HG03025 (cell line): ENCODE measurements at regions not wholly inside any gene's neighbourhood (a gene's known extent, or its start where the extent isn't known, plus 50 kb on each side); places are given as distances from the start of the nearest gene placed in this dataset.
"Not testable (repeated sequence)": the region's sequence is repeated elsewhere in the genome, so short reads cannot be mapped to it uniquely, and the experiment has no call there.

Experiments used
- ATAC-seq: cut with Tn5 transposase; IDR thresholded peaks from one replicate; pipeline ENCODE4 v1.9.1; 2021; ENCODE audit warnings: mild to moderate bottlenecking, moderate library complexity; ENCODE audit not compliant: unreplicated experiment, low FRiP score

DNA sequence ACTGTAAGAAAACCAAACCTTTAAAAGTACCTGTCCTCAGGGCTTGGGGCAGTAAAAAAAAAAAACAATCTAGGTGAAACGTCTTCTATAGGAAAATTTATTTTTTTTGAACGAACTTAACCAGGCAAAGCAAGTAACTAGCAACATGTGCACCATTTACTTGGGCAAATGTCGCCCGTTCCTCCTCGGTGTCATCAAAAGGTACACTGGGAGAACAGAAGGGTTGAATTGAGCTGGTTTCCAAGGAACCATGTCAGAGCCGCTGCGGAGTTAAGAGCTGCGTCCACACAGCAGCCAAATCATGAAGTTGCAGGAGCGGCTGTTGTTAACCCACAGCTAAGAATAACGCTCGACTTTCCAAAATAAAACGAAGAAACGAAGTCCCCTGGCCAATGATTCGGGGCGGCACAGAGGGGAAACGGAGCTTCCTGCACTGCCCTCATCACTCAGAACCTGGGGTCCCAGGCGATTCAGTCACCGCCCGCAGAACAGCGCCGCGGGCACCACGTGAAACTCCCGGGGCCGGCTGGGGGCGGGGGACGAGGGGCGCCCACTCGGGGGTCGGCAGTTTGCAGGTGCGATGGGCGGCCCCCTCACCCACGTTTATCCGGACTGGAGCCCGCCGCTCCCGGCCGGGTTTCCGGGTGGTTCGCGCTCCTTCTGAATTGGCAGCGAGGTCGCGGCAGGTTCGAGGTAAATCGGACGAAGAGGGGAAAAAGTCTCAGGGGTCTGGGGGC, 53.6 kb upstream of the PLGLB1 start:
- ATAC-seq: not testable (repeated sequence)

DNA sequence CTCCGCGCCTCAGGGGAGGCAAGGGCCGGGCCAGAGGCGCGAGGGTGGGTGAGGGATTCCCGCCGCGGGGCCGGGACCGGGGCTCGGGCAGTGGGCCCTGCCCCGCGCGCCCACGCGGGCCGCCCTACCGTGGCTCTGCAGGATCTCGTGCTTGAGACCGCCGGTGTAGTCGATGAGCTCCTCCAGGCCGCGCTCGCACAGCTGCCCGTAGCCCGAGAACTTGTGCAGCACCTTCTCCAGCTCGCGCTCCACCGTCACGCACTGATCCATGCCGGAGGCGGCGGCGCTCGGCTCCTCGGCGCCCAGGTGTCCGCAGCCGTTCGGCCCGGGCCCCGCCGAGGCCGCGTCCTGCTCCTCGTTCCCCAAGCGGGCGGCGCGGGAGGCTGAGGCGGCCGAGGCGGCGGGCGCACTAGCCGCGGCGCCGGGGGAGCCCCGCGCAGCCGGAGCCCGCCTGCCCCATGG, 54.2 kb upstream of the PLGLB1 start:
- ATAC-seq: peak; percentile 38

DNA sequence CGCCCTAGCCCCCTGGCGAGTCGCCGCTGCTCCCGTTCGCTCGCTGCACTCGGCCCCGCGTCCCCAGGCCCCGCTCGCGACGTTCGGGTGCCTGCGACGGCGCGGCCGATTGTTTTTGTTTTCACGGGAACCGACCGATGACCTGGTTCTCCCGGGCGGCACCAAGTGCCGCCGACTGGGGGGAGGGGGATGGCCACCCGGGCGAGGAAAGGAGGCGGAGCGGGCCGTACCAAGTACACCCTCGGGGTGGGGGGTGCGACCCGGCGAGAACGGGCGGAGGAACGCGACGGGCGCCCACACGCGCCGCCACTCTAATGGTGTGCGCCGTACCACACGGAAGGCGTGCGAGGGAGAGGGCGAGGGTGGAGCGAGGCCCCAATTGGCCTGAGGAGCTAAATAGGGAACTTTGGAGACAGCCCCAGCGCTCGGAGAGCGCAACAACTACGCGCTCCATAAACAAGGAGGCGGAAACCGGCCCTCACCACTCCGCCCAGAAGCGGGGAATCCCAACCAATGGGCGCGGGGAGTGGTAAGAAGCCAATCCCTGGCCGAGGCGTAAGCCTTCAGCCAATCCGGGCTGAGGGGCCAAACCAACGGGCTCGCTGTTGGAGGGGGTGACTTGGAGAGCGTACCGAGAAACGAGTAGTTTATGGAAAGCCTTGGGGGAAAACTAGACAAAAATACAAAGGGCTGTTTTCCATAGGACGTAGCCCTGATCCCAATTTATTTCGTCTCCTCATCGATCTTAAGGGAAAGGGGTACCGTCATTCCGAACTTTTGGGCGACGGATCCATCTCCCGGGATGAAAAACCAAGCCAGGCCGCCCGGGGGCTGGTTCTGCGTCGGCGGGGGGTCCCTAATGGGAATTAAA, 54.8 kb upstream of the PLGLB1 start:
- peak; percentile 89 for ATAC-seq

DNA sequence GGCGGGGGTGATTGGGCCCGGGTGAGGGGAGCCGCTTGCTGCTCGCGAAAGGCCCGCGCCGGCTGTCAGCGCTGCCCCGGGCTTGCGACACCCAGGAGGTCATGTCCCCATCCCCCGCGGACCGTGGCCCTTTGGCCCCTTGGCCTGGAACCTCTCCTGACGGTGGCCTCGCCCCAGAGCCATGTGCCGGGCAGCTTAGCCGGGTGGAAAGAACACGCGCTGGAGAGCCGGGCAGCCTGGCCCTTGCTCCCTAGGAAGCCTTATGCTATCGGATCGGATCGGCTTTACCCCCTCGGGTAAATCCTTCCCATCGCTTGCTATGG, 55.4 kb upstream of the PLGLB1 start:
- not testable (repeated sequence) for ATAC-seq

DNA sequence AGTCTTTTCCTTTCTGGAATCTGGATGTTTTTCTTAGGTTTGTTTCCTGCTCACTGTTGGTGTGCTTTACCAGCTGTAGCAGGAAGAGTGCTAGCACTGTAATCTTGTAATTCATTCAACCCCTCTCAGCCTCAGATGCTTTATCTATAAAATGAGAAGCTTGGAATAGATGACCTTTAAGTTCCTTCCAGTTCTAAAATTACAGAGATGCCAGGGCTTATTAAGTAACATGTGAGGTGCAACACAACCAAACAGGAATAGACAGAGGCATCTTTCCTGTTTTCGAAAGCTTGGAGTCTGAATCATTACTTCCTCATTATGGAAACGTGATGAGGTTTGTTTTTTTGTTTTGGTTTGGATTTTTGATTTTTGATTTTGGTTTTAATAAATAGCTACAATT, 60.1 kb upstream of the PLGLB1 start:
- not testable (repeated sequence) for ATAC-seq

DNA sequence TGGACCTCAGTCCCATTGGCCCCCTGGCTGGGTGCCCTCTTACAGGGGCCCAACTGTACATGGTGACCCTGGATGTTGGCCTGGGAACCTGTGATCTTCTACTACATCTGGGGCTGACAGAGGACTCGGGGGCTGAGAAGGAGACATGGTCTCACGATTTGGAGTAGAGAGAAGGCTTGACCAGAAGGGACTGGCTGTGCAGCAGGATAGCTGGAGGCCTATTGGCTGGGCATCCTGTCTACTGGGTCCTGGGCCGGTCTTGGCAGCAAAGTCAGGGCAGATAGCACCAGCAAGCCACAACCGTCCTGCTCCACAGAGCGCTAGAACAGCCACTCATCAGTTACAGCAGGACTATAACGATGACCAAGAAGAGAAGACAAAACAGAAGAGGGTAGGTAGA, 66.4 kb upstream of the PLGLB1 start:
- ATAC-seq: not testable (repeated sequence)

DNA sequence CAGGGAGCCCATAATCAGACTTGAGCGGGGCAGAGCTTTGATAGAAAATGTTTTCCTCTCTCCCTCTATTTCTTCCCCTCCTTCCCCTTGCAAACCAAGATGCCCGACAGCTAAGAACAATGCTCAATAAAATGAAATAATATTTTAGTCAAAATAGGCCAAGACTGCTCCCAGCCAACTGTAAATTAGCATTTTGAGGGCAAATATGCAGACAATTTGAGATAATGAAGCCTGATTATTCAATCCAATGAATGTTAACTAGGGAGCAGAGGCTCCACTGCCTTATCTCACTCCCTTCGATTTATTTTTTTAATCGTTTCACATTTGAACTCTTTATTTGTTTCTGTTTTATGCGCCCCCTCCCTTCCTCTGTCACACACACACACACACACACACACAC, 67.8 kb upstream of the PLGLB1 start:
- not testable (repeated sequence) for ATAC-seq

DNA sequence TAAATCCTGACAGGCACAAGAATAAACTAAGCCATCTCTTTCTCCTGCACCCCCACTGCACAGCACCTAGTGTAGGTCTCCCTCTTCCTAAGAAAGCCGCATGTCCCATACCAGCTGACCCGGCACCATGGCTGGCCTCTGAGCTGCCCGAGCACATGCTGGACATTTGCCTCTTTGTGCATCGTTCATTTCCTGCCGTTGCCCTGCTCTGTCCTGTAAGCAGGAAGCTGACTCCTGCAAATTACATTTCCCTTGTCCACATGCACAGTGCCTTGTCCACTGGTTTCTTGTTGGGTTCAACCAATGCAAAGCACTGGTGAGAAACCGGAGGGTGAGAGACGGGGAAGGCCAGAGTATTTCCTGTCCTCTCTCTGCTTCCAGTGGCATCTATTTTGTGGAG, 71.6 kb upstream of the PLGLB1 start:
- not testable (repeated sequence) for ATAC-seq

DNA sequence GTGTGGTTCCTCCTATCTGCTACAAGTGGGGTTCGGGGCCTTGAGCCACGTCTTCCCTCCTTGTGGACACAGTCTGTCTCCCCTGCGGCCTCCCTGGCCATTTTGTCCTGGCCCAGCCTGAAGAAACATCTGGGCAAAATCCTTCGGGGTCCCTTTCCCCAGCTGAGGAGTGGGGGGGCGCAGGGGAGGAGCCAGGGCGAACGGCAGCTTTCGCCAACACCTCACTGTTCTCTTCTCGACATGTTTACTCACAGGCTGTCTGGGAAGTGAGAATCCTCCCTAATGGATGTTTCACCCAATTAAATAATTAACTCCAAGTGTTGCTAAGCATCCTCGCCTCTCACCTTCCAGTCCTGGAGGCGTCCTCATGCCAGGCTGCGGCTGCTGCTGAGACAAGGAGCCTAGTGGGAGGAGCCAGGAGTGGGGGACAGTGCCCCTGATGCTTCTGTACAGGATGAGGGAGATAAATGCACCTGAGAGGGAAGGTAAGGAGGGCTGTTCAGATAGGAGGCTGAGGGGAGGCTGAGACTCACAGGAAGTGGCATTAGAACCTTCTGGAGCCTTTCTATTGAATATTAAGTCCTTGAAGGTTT, 72.4 kb upstream of the PLGLB1 start:
- ATAC-seq: not testable (repeated sequence)

DNA sequence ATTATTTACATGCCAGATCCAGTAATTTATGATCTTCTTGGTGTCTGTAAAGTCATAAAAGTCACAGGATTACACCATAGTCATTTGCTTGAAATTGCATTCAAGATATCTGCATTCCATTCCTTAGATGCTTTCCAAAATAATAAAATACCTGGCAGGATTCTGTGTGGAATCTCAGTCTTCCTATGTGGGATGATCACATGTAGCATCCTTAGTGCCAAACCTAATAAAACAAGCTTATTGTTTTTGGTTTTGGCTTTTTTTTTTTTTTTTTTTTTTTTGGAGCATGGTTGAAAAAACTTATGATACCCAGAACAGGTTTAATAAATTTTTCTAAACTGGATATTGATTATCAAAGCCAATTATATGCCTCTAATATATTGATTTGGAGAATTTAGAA, 74.2 kb upstream of the PLGLB1 start:
- not testable (repeated sequence) for ATAC-seq

DNA sequence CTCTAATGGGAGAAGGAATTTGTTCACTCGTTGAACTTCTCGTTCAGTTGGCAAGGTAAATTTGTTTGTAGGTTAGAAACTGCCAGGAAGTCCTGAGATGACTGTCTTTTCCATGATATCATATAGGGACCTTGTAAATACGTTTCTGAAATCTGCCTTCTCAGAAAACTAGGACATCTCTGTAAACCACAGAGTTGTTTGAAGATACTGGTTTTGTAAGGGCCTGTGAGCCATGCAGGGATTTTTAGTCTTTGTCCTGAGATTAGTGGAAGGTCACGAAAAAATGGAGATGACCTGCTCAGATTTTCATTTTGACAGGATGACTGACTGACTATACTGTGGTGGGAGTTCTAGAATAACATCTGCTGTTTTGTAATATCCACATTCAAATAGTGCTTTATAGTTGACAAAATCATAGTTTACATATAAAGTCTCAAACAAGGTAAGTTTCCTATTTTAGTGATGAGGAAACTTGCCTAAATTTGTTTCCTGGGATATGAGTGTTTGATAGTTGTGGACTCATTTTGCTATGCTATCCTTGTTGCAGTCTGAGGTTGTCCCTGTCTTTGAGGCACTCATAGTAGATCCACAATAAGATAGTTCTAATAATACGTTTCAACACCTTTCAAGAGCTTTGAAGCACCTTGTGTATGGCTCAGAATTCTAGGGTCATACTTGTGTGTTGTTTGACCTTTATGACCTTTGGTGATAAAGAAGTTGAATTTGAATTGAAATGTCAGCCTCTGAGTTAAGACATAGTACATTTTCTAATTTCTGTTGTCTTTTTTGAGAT, 107.3 kb upstream of the PLGLB1 start:
- not testable (repeated sequence) for ATAC-seq

DNA sequence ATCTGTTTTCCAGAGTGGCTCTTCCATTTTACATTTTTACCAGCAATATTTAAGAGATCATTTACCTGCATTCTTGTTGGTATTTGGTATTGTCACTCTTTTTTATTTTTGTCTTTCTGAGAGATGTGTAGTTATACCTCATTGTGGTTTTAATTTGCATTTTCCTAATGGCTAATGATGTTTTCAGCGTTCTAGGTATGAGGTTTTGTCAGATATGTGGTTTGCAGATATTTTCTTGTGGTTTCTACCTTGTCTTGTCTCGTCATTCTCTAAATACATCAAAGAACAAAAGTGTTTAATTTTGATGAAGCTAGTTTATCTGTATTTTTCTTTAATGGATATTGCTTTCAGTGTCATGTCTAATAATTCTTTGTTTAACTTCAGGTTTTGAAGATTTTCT, 110.9 kb upstream of the PLGLB1 start:
- not testable (repeated sequence) for ATAC-seq

DNA sequence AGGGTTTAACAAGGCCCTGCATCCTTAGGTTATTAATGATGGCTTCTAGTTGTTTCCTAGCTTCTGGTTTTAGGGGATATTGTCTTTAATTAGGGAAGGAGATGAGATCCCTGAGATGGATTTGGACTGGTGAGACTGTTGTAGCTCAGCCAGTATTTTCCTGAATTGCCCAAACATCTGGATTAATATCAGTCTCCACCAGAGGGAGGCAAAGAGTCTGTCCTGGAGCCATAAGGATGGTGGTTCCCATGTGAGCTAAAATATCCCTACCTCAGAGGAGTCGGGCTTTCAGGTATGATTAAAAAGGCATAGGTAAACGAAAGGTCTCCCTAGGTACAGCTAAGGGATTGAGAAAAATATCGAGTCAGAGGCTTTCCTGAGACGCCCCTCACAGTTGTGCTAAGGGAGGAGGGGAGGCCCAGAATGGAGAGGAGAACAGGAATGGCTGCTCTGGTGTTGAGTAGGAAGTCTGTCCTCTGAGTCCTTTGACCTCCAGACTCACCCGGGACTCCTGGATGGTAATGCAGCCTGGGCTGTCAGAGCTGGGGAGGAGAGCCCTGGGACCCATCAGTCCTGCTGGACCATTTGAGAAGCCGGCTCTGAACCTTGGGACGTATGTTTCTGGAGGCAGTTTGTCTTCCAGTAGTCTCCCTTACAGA, 130.3 kb upstream of the PLGLB1 start:
- ATAC-seq: not testable (repeated sequence)

DNA sequence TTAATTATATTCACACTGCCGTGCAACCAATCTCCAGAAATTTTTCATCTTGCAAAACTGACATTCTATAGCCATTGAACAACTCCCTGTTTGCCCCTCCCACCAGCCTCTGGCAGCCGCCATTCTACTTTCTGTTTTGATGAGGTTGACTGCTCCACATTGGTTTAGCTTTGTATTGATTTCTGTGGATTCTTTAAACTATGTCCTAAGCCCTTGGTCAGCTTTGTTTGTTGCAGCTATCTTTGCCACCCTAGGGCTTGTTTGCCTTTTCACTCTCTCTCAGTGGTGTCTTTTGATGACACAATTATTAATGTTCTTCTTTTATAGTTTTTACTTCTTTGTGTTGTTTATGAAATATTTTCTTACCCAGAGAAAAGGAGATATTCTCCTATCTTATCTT, 152.8 kb upstream of the PLGLB1 start:
- ATAC-seq: not testable (repeated sequence)

DNA sequence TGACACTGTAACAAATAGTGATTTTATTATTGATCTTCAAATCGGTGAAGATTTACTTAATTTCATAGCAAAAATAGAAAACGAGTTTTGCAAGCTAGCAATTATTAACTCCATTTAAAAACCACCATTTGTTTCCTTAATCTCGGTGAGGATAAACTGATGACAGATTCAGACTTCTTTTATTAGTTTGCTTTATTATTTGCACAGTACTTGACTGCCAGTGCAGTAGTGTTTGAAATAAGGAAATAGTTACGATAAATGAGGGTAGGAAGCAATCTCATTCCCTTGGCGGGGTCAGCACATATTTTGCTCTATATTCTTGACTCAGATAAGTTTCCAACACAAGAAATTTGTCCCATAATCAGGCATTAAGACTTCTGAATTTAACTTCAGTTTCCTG, 161.7 kb upstream of the PLGLB1 start:
- not testable (repeated sequence) for ATAC-seq

DNA sequence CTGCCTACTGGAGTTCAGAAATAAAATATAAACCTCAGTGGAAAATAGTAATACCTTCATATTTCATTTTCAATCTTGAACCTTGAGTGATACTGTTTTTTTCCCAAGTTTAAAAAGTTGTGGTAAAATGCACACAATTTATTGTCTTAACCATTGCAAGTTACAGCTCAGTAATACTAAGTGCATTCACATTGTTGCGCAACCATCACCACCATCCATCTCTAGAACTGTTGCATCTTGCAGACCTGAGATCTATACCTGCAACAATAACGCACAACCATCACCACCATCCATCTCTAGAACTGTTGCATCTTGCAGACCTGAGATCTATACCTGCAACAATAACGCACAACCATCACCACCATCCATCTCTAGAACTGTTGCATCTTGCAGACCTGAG, 162.6 kb upstream of the PLGLB1 start:
- not testable (repeated sequence) for ATAC-seq

DNA sequence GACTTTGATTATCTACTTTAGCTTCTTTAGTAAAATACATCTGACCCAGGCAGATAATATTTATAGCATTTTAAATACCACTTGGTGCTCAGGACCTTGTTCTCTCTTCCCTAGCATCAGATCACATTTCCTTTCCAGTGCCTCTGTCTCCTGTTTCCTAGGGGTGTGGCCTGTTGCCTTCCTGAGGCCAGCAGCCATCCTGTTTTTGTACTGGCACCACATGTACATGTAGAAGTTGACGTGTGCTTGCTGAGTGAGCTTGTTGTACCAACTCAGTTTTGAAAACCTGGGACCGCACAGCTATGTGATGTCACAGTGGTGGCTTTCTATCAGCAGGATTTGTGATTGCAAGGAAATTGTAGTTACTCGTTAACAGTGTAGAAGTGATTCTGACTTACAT, 167.6 kb upstream of the PLGLB1 start:
- ATAC-seq: not testable (repeated sequence)

DNA sequence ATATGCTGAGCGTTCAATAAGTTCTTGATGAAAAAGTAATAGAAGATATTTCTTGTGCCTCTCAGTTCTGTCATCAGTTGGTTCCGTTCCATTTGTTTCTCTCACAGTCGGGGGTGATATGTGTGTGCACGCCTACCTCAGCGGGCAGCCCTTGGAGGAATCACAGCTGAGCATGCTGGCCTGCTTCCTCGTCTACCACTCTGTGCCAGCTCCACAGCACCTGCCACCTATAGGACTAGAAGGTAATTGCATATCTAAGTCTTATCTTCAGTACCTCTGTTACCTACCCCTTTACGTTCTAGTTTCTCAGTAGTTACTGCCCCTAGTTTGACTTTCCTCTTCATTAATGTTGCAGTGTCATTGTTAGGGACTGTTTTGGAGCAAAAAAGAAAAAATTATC, 171.7 kb upstream of the PLGLB1 start:
- peak; percentile 61 for ATAC-seq

DNA sequence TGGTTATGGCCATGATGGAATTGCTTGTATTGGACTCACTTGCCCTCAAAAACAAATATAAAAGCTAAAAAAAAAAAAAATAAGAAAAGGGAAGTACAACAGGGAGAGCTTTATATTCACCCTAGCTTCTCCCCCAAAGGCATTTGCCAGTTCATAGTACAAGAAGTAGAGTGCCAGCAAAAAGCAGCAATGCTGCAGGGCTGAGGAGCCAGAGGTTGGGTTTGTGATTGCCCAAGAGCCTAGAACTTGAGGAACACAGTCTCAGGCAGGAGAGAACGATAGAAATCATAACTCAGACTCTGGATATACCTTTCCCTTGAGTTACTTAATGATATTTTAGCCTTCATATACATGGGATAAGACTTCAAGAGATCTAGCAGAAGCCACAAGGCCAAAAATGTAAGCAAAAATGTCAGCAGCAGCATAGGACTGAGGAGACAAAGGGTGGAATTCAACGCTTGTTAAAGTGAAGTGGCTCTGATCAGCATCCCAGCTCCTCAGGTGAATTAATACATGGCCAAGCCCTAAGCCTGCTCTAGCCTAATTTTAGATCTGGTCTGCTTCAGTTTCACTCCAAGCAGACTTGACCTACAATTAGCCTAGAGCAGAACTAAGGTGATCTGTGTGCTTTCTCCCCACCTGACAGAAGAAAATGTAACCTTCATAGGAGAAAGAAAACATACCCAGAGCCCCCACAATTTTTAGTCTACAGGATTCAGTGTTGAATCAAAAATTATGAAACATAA, 172.8 kb upstream of the PLGLB1 start:
- ATAC-seq: not testable (repeated sequence)
